D721Med (cell line): ENCODE measurements at regions not wholly inside any gene's neighbourhood (a gene's known extent, or its start where the extent isn't known, plus 50 kb on each side); places are given as distances from the start of the nearest gene placed in this dataset.

Source experiments
- DNase-seq: peaks from one replicate; pipeline ENCODE4 v3.0.0; 2011; ENCODE audit warnings: low spot score; ENCODE audit not compliant: insufficient read length
- FAIRE-seq: peaks from 2 replicates; lab custom pipeline; 2011; peaks lifted over from hg19 to GRCh38; lab: Jason Lieb, UNC
- TF ChIP-seq, protein P1 (sequence below): IDR thresholded peaks from 2 replicates; pipeline ENCODE4 v1.5.1; 2012; ENCODE audit warnings: mild to moderate bottlenecking, control low read depth; ENCODE audit not compliant: insufficient read depth; ENCODE audit errors: missing control alignments

- TF ChIP-seq, protein P1, sequence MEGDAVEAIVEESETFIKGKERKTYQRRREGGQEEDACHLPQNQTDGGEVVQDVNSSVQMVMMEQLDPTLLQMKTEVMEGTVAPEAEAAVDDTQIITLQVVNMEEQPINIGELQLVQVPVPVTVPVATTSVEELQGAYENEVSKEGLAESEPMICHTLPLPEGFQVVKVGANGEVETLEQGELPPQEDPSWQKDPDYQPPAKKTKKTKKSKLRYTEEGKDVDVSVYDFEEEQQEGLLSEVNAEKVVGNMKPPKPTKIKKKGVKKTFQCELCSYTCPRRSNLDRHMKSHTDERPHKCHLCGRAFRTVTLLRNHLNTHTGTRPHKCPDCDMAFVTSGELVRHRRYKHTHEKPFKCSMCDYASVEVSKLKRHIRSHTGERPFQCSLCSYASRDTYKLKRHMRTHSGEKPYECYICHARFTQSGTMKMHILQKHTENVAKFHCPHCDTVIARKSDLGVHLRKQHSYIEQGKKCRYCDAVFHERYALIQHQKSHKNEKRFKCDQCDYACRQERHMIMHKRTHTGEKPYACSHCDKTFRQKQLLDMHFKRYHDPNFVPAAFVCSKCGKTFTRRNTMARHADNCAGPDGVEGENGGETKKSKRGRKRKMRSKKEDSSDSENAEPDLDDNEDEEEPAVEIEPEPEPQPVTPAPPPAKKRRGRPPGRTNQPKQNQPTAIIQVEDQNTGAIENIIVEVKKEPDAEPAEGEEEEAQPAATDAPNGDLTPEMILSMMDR = no peak
- no peak for FAIRE-seq
- DNase-seq = no peak
Observed at GRCh38 chr3:194939949-194940770, 254.5 kb downstream of the FAM43A start.

DNA sequence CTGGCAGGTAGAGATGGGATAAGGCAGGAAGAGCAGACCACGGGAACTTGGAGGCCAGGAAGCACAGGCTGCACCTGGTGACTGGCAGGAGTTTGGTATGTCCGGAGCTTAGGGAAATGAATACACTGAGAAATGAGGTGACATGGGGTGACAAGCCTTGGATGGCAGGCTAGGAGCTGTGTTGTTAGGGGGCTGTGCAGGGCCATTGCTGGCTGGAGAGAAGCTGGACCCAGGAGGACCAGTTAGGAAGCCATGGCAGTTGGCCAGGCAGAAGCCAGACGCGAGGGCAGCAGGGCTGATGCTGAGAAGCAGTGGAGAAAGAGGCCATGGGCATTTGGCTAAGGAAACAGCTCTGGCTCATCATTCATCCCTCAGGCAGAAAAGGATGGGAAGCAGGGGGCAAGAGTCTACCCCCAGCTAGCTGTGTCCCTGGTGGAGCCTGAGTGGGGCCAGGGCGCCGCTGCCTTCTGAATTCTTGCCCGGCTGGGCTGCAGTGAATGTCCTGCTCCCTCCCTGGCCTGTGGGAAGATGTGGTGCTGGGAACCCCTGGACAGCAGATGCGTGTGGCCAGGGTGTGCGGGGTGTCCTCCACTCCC, 255.8 kb downstream of the FAM43A start:
- FAIRE-seq = no peak
- DNase-seq = no peak
- TF ChIP-seq, protein P1 = no peak

DNA sequence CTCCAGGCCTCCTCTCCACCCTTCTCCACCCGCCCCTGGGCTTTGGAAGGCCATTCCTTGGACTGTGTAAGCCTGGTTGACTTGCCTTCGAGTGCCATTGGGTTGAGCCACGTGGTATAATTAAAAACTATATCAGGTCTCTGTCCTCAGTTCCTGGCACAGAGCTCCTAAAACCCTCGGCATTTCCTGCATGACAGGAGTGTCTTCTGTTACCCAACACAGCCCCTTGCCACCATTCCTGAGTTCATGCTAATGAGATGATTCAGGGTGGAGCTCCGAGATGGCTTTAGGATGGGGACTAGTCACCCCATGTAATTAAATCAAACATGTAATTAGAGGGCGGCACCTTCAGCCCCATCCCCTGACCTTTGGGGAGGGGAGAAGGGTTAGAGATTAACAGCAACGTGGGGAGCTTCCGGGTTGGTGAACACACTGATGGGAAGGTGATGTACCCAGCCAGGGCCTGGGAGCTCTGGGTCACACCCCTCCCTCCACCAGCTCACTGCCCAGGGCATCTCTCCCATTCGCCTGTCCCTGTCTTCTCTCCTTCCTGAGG, 256.4 kb downstream of the FAM43A start:
- TF ChIP-seq, protein P1 = no peak
- no peak for FAIRE-seq
- DNase-seq = no peak

DNA sequence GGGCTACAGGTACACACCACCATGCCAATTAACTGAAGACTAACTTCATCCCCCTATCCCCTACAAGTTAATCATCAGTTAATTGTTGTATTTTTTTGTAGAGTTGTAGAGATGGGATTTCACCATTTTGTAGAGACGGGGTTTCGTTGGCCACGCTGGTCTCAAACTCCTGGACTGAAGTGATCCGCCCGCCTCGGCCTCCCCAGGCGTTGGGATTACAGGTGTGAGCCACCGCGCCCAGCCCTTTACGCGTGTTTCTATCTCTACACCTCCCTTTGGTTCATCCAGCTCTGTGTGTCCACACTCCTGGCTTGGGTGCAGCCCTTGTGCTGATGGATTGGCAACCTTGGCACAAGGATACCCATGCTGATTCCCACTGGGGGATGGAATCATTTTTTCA, 258.8 kb downstream of the FAM43A start:
- TF ChIP-seq, protein P1 = no peak
- no peak for FAIRE-seq
- no peak for DNase-seq

DNA sequence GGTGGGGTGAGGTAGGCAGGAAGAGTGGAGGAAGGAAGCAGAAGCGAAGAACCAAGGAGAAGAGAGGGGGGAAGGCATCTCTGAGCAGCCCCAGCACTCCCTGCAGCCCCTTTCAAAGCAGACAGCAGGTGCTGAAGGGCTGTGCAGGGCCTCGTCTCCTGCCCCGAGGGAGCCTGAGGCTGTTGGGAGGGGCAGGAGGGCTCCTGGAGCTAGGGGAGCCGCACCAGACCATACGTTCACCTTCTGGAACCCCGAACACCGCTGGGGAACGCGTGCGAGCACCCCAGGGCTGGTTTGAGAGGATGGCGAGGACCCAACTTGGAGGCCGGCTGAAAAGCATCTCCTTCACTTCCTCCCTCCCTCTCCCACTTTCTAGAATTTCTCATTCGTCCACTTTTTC, 259.8 kb downstream of the FAM43A start:
- TF ChIP-seq, protein P1 = no peak
- no peak for FAIRE-seq
- no peak for DNase-seq

GRCh38 chr3:194946091-194946490, 260.4 kb downstream of the FAM43A start:
- DNase-seq (no peak), FAIRE-seq (no peak)
- TF ChIP-seq, protein P1 = no peak
